HEK293 (cell line): ENCODE measurements at regions not wholly inside any gene's neighbourhood (a gene's known extent, or its start where the extent isn't known, plus 50 kb on each side); places are given as distances from the start of the nearest gene placed in this dataset.
A peak's percentile ranks its signal among the peaks of the same experiment; 100 is the strongest.
"Not testable (repeated sequence)": the region's sequence is repeated elsewhere in the genome, so short reads cannot be mapped to it uniquely, and the experiment has no call there.

Experiments
- CTCF ChIA-PET: fragments of 350-600 bp; formaldehyde crosslinking; extraction: SDS; loops from one replicate; lab custom pipeline; 2021; ENCODE audit warnings: antibody characterized with exemption; lab: Yijun Ruan, JAX
- POLR2A ChIA-PET: fragments of 300-600 bp; formaldehyde crosslinking; extraction: SDS; loops from one replicate; lab custom pipeline; 2020; ENCODE audit warnings: antibody characterized with exemption, inconsistent platforms; lab: Yijun Ruan, JAX
- H3K27ac ChIP-seq: fragments of 200-500 bp; sonication (Bioruptor generic); 2 replicates; pipeline ENCODE4 v1.5.1; 2014; ENCODE audit warnings: low read depth, low read length, control low read depth, inconsistent platforms; ENCODE audit errors: extremely low read depth
- H3K36me3 ChIP-seq, 2 experiments: fragments of 200-500 bp in 1 of 2; sonication (Bioruptor generic) in 1 of 2; 1 replicate in 1 of 2; 2 replicates in 1 of 2; pipeline ENCODE4 v1.5.1; 2014 to 2017; ENCODE audit warnings: inconsistent platforms in 2 of 2, low read length in 2 of 2; ENCODE audit not compliant: control insufficient read depth in 2 of 2, insufficient read depth in 1 of 2
- H3K4me1 ChIP-seq: fragments of 200-500 bp; sonication (Bioruptor generic); 2 replicates; pipeline ENCODE4 v1.5.1; 2014; ENCODE audit warnings: mild to moderate bottlenecking, low read length, inconsistent platforms; ENCODE audit not compliant: control insufficient read depth, insufficient read depth
- H3K4me3 ChIP-seq: 2 replicates; pipeline ENCODE4 v1.5.1; 2011; ENCODE audit warnings: low read depth, mild to moderate bottlenecking, control low read depth, low read length, moderate library complexity
- H3K9me3 ChIP-seq: fragments of 200-500 bp; sonication (Bioruptor generic); 2 replicates; pipeline ENCODE4 v1.5.1; 2014; ENCODE audit warnings: low read depth, low read length, inconsistent platforms; ENCODE audit not compliant: control insufficient read depth, insufficient read depth
- IKZF3 ChIP-seq: fragments of 450-650 bp; IDR thresholded peaks from 2 replicates; pipeline ENCODE4 v1.5.0; 2018; ENCODE audit warnings: missing biosample characterization, mild to moderate bottlenecking, missing genetic modification characterization, moderate library complexity
- MZF1 ChIP-seq: fragments of 450-650 bp; formaldehyde crosslinking; IDR thresholded peaks from 2 replicates; pipeline ENCODE4 v1.5.1; 2017; ENCODE audit warnings: missing biosample characterization, missing genetic modification characterization, borderline replicate concordance
- PBX3 ChIP-seq: sonication (generic); formaldehyde crosslinking; IDR thresholded peaks from 2 replicates; pipeline ENCODE4 v1.8.1; 2022; ENCODE audit warnings: mild to moderate bottlenecking, moderate library complexity, missing genetic modification reagents
- PRDM6 ChIP-seq: fragments of 450-650 bp; formaldehyde crosslinking; IDR thresholded peaks from 2 replicates; pipeline ENCODE4 v1.5.1; 2017; ENCODE audit warnings: missing biosample characterization, missing genetic modification characterization
- SP2 ChIP-seq: fragments of 450-650 bp; formaldehyde crosslinking; IDR thresholded peaks from 2 replicates; pipeline ENCODE4 v1.5.1; 2016; ENCODE audit warnings: missing biosample characterization, missing genetic modification characterization
- ZBTB10 ChIP-seq: fragments of 450-650 bp; formaldehyde crosslinking; IDR thresholded peaks from 2 replicates; pipeline ENCODE4 v1.5.1; 2016; ENCODE audit warnings: missing biosample characterization, missing genetic modification characterization
- ZIC2 ChIP-seq: fragments of 450-650 bp; formaldehyde crosslinking; IDR thresholded peaks from 2 replicates; pipeline ENCODE4 v1.5.1; 2016; ENCODE audit warnings: missing biosample characterization, missing genetic modification characterization
- ZNF148 ChIP-seq: fragments of 450-650 bp; formaldehyde crosslinking; IDR thresholded peaks from 2 replicates; pipeline ENCODE4 v1.5.0; 2017; ENCODE audit warnings: missing biosample characterization, missing genetic modification characterization, borderline replicate concordance
- ZNF155 ChIP-seq: fragments of 450-650 bp; formaldehyde crosslinking; IDR thresholded peaks from 2 replicates; pipeline ENCODE4 v1.5.1; 2016; ENCODE audit warnings: missing biosample characterization, missing genetic modification characterization
- ZNF16 ChIP-seq: fragments of 450-650 bp; formaldehyde crosslinking; IDR thresholded peaks from 2 replicates; pipeline ENCODE4 v1.5.1; 2016; ENCODE audit warnings: low read depth, missing biosample characterization, missing genetic modification characterization
- ZNF19 ChIP-seq: fragments of 450-650 bp; formaldehyde crosslinking; IDR thresholded peaks from 2 replicates; pipeline ENCODE4; 2016; ENCODE audit warnings: missing biosample characterization, missing genetic modification characterization, low read depth
- ZNF580 ChIP-seq: fragments of 450-650 bp; formaldehyde crosslinking; IDR thresholded peaks from 2 replicates; pipeline ENCODE4 v1.5.1; 2016; ENCODE audit warnings: missing biosample characterization, missing genetic modification characterization
- ZNF664 ChIP-seq: fragments of 450-650 bp; formaldehyde crosslinking; IDR thresholded peaks from 2 replicates; pipeline ENCODE4 v1.5.1; 2016; ENCODE audit warnings: missing biosample characterization, missing genetic modification characterization
- ZNF692 ChIP-seq: fragments of 450-650 bp; formaldehyde crosslinking; IDR thresholded peaks from 2 replicates; pipeline ENCODE4 v1.5.1; 2016; ENCODE audit warnings: missing biosample characterization, missing genetic modification characterization
- ZNF785 ChIP-seq: fragments of 450-650 bp; formaldehyde crosslinking; IDR thresholded peaks from 2 replicates; pipeline ENCODE4 v1.5.1; 2016; ENCODE audit warnings: missing biosample characterization, missing genetic modification characterization
- ZNF843 ChIP-seq: fragments of 450-650 bp; formaldehyde crosslinking; IDR thresholded peaks from 2 replicates; pipeline ENCODE4 v1.5.1; 2016; ENCODE audit warnings: missing biosample characterization, missing genetic modification characterization
- ZSCAN18 ChIP-seq: fragments of 450-650 bp; formaldehyde crosslinking; IDR thresholded peaks from 2 replicates; pipeline ENCODE4 v1.5.1; 2016; ENCODE audit warnings: missing biosample characterization, missing genetic modification characterization

- TF ChIP-seq ZIC2 (tag by site-specific recombination) = peak; percentile 51
- H3K4me1 ChIP-seq = peaks cover 13% of the 10 kb centered on the region
- POLR2A ChIA-PET, H3K4me3 ChIP-seq, H3K9me3 ChIP-seq, H3K36me3 ChIP-seq, H3K27ac ChIP-seq: not testable (repeated sequence)
- CTCF ChIA-PET = interaction anchor here (0.6 to 1.4 kb wide), 4 partner anchors 8 to 218 kb away, joined by 3 to 6 read pairs (median 4); no protein-coding TSS in a partner anchor
Observed at GRCh38 chr9:87374023-87374919, 123.4 kb upstream of the DAPK1 start.

GRCh38 chr9:87375397-87376073, 122.1 kb upstream of the DAPK1 start:
- CTCF ChIA-PET = interaction anchor here (1.0 to 1.1 kb wide), 2 partner anchors 9 to 22 kb away, joined by 3 to 5 read pairs; no protein-coding TSS in a partner anchor
- H3K4me1 ChIP-seq = peaks cover 12% of the 10 kb centered on the region
- no peak overlapping the region for H3K4me3 ChIP-seq
- TF ChIP-seq ZNF785 (tag by site-specific recombination) = no peak
- no peak for TF ChIP-seq IKZF3 (tag by site-specific recombination)
- no peak for TF ChIP-seq ZNF664
- no peaks in the 10 kb centered on the region for H3K36me3 ChIP-seq
- H3K27ac ChIP-seq = no peak overlapping the region
- POLR2A ChIA-PET = no interaction called here
- no peaks in the 10 kb centered on the region for H3K9me3 ChIP-seq

GRCh38 chr9:87378676-87379075, 119.0 kb upstream of the DAPK1 start:
- no peaks in the 10 kb centered on the region for H3K9me3 ChIP-seq
- POLR2A ChIA-PET = no interaction called here
- no peak overlapping the region for H3K27ac ChIP-seq
- H3K36me3 ChIP-seq = no peaks in the 10 kb centered on the region
- H3K4me1 ChIP-seq = no peaks in the 10 kb centered on the region
- CTCF ChIA-PET = no interaction called here
- H3K4me3 ChIP-seq = no peak overlapping the region
- no peak for TF ChIP-seq ZNF148 (tag by site-specific recombination)
- TF ChIP-seq ZNF16 (tag by site-specific recombination) = no peak
- TF ChIP-seq ZBTB10 (tag by site-specific recombination) = no peak
- no peak for TF ChIP-seq ZNF19 (tag by site-specific recombination)
- peak; percentile 26; the same call in 1 of the 2 replicates for TF ChIP-seq ZNF843 (tag by site-specific recombination)
- no peak for TF ChIP-seq ZNF580 (tag by site-specific recombination)
- TF ChIP-seq ZNF155 (tag by site-specific recombination) = no peak
- TF ChIP-seq PBX3 (CRISPR knock-in tag) = no peak
- no peak for TF ChIP-seq ZNF692
- no peak for TF ChIP-seq MZF1
- peak; percentile 55 for TF ChIP-seq PRDM6 (tag by site-specific recombination)
- no peak for TF ChIP-seq ZSCAN18
- TF ChIP-seq SP2 (tag by site-specific recombination) = no peak
